Progenitor cell of endocrine pancreas (in vitro differentiated cells): ENCODE measurements at regions not wholly inside any gene's neighbourhood (a gene's known extent, or its start where the extent isn't known, plus 50 kb on each side); places are given as distances from the start of the nearest gene placed in this dataset.

Experiments
- DNase-seq: peaks from one replicate; pipeline ENCODE4 v3.0.0; 2021; ENCODE audit warnings: low spot score; ENCODE audit not compliant: unreplicated experiment
- H3K27ac Mint-ChIP-seq: 2 replicates; pipeline ENCODE4 v1.8.0; 2021; ENCODE audit warnings: mild to moderate bottlenecking, moderate library complexity, mixed read lengths
- H3K27me3 Mint-ChIP-seq: 2 replicates; pipeline ENCODE4 v1.8.0; 2021; ENCODE audit warnings: mixed read lengths
- H3K36me3 Mint-ChIP-seq: 2 replicates; pipeline ENCODE4 v1.8.0; 2022; ENCODE audit warnings: mixed read lengths; ENCODE audit not compliant: insufficient read depth
- H3K4me1 Mint-ChIP-seq: 2 replicates; pipeline ENCODE4 v1.8.0; 2021; ENCODE audit warnings: low read depth, mixed read lengths
- H3K4me3 Mint-ChIP-seq: 2 replicates; pipeline ENCODE4 v1.8.0; 2021; ENCODE audit warnings: low read depth, mild to moderate bottlenecking, moderate library complexity, mixed read lengths
- H3K9me3 Mint-ChIP-seq: 2 replicates; pipeline ENCODE4 v1.8.0; 2021; ENCODE audit warnings: low read depth, mixed read lengths
- TF ChIP-seq, protein P1 (sequence below): fragments of 200-600 bp; sonication (generic); IDR thresholded peaks from one replicate; pipeline ENCODE4 v1.5.0; 2021; ENCODE audit warnings: antibody characterized with exemption, mild to moderate bottlenecking; ENCODE audit not compliant: unreplicated experiment

DNA sequence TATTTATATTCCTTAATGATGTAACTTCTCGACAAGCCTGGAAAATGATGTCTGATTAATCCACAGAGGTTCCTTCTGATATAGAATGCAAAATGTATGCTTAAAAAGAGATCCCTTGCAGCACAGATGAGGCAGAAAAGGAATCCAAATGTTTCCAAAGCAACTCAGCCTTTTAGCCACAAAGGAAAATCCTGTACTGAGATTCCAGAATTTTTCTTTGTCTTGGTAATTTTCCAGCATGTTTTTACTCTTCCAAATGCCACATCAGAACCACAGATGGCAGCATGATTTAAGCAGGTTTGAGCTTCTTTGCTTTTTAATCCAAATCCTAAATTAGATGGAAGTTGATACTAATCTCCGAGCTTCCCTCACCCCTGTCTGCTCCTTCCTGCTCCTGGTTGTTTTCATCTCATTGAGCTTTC is 176.4 kb upstream of the PALMD start:
- no peaks in the 10 kb centered on the region for H3K27me3 Mint-ChIP-seq
- H3K27ac Mint-ChIP-seq = no peak overlapping the region
- H3K4me1 Mint-ChIP-seq = no peaks in the 10 kb centered on the region
- no peak for DNase-seq
- H3K9me3 Mint-ChIP-seq = no peaks in the 10 kb centered on the region
- TF ChIP-seq, protein P1, sequence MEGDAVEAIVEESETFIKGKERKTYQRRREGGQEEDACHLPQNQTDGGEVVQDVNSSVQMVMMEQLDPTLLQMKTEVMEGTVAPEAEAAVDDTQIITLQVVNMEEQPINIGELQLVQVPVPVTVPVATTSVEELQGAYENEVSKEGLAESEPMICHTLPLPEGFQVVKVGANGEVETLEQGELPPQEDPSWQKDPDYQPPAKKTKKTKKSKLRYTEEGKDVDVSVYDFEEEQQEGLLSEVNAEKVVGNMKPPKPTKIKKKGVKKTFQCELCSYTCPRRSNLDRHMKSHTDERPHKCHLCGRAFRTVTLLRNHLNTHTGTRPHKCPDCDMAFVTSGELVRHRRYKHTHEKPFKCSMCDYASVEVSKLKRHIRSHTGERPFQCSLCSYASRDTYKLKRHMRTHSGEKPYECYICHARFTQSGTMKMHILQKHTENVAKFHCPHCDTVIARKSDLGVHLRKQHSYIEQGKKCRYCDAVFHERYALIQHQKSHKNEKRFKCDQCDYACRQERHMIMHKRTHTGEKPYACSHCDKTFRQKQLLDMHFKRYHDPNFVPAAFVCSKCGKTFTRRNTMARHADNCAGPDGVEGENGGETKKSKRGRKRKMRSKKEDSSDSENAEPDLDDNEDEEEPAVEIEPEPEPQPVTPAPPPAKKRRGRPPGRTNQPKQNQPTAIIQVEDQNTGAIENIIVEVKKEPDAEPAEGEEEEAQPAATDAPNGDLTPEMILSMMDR = no peak
- H3K4me3 Mint-ChIP-seq = no peak overlapping the region
- no peaks in the 10 kb centered on the region for H3K36me3 Mint-ChIP-seq

DNA sequence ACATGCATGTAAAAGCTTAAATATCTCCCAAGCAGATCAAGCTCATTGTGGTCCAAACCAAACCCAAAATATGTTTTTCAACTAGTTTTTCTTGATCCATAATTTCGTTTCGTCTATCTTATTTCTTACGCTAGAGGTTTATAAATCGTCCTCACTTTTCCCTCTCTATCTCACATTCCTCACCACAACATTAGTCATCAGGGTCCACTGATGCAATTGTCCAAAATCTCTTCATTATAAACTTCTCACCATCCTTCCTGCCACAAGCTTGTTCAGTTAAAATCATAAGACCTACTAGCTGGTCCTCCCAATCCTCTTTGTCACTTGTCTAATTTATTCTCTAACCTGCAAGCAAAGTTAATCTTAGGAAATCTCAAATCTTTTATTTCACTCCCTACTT is 173.0 kb upstream of the PALMD start:
- Mint-ChIP-seq H3K27me3 (no peaks in the 10 kb centered on the region), H3K4me1 (no peaks in the 10 kb centered on the region)
- TF ChIP-seq, protein P1 = no peak

DNA sequence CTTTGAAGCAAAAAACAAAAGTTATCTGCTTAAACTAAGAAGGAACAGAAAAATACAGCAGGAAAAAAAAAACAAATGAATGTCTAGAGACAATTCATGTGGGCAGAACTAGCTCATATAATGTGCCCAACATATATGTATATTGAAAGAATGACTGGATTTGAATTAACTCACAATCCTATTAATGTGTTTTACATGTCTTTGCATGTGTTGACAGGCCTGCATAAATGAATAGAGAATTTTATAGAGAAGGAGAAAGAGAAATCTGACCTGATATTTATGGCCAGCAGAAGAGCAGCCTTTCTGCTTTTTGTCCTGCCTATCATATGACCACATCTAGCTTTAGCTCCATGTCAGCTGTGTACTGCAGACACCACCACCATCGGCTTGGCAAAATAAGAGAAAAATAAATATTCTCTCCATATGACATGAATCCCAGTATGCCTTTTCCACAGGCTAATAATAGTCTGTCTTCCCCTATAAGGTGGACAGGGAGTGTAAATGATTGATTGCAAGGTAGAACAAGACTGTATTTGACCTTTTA is 171.5 kb upstream of the PALMD start:
- Mint-ChIP-seq H3K36me3 (no peaks in the 10 kb centered on the region), H3K27me3 (no peaks in the 10 kb centered on the region), H3K4me1 (no peaks in the 10 kb centered on the region), H3K9me3 (no peaks in the 10 kb centered on the region), H3K4me3 (no peak overlapping the region), H3K27ac (no peak overlapping the region)
- TF ChIP-seq, protein P1 = no peak
- DNase-seq = no peak

More for the DNA sequence above, 173.0 kb upstream of the PALMD start:
- H3K4me3 Mint-ChIP-seq = no peak overlapping the region
- no peaks in the 10 kb centered on the region for H3K9me3 Mint-ChIP-seq
- no peak overlapping the region for H3K27ac Mint-ChIP-seq
- no peak for DNase-seq
- no peaks in the 10 kb centered on the region for H3K36me3 Mint-ChIP-seq

DNA sequence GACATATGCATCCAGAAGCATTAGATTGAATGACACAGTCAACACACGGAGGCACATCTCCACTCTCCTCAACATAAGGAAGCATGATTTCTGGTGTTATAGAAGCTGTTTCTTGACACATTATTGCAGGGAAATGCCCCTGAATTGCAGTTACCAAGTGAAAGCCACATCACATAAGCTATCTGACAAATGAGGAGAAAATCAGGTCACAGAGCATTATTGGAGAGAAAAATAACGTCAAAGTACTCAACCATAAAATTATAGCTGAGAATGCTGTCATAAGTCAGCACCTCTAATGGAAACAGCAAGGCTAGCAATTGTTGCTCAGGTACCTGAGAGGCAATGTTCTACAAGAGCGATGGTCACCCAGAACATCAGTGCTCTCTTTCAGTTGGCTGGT is 169.9 kb upstream of the PALMD start:
- no peaks in the 10 kb centered on the region for H3K9me3 Mint-ChIP-seq
- H3K27ac Mint-ChIP-seq = no peak overlapping the region
- no peak for DNase-seq
- no peaks in the 10 kb centered on the region for H3K27me3 Mint-ChIP-seq
- TF ChIP-seq, protein P1 = no peak
- H3K4me3 Mint-ChIP-seq = no peak overlapping the region
- H3K4me1 Mint-ChIP-seq = no peaks in the 10 kb centered on the region
- H3K36me3 Mint-ChIP-seq = no peaks in the 10 kb centered on the region

DNA sequence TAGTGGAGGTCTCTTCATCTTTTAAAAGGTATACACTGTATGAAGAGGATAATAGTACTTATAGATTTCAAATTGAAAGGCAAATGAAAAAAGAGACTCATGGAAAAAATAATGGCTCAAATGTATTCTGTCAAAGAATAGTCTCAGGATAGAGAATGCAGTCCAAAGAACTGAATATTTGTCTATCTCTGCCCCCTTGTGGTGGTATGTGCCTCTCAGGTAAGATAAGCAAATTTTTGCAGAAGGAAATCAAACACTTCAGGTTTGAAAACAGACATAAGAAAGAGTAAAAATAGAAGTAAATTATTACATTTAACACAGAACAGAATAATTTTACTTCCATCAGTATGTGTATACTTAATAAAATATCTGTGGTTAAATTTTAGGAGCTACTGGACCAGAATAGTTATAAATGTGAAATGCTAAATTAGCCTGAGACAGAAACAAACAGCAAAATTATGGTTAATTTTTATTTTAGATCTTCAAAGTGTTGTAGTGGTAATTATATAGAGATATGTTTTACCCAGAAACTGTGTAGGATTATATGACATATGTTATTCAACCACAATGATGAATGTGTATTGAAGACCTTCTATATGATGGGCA is 164.4 kb upstream of the PALMD start:
- peaks cover 4% of the 10 kb centered on the region for H3K9me3 Mint-ChIP-seq
- TF ChIP-seq, protein P1 = peak; percentile 90
- H3K36me3 Mint-ChIP-seq = no peaks in the 10 kb centered on the region
- H3K27ac Mint-ChIP-seq = no peak overlapping the region
- H3K27me3 Mint-ChIP-seq = no peaks in the 10 kb centered on the region
- H3K4me1 Mint-ChIP-seq = no peaks in the 10 kb centered on the region
- DNase-seq = peak; percentile 14
- no peak overlapping the region for H3K4me3 Mint-ChIP-seq
